ENCODE measurements at regions not wholly inside any gene's neighbourhood (a gene's known extent, or its start where the extent isn't known, plus 50 kb on each side); places are given as distances from the start of the nearest gene placed in this dataset.

DNA sequence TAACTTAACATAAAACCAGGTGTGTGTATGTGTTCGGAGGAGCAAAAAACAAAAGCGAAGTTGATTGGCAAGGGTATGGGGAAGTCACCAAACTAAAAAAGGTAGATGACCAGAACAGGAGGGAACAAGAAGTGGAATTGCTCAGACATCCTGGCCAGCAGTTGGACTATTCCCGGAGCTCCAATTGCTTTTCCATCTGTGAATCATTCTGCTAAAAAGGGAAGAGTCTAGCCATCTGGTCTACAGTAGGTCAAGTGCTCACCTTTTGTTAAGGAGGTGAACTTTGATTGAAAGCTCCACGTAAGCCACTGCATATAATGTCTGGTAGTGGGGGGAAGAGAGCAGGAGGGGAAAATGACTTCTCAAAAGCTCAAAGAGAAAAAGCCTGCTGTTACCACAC is 50.0 kb upstream of the BET1 start:
- no peak for DNase-seq

- DNase-seq: no peak
These were observed 51.8 kb upstream of the BET1 start for GRCh38 chr7:94055963-94056362.

- no peak for DNase-seq
These were observed 52.6 kb upstream of the BET1 start for GRCh38 chr7:94056796-94057207.

DNA sequence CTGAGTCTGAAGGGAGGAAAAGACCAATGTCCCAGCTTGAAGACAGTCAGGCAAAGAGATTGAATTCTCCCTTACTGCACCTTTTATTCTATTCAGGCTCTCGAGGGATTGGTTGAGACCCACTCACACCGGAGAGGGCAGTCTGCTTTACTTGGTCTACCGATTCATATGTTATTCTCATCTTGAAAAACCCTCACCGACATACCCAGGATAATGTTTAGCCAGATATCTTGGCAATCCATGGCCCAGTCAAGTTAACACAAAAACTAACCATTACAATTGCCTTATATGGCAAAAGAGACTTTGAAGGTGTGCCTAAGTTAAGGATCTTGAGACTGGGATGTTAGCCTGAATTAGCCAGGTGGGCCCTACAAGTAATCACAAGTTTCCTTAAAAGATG is 53.8 kb upstream of the BET1 start:
- DNase-seq: no peak

GRCh38 chr7:94059746-94060145 is 55.6 kb upstream of the BET1 start:
- DNase-seq: no peak

DNA sequence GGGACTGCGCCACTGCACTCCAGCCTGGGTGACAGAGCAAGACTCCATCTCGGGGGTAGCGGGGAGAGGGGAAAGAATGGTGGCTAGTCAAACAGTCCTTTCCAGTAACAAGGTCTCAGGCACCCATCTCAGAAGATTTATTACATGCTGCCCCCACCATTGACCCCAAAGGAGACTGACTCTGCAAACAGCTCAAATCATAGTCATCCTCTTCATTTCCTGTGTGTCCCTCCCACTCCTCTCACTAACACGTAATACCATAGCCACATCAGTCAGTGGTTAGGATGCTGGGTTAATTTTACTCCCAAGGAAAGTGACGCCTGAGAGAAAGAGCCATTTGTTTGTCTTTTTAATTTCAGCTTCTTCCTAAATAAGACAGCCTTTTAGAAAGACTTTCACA is 56.6 kb upstream of the BET1 start:
- no peak for DNase-seq

DNA sequence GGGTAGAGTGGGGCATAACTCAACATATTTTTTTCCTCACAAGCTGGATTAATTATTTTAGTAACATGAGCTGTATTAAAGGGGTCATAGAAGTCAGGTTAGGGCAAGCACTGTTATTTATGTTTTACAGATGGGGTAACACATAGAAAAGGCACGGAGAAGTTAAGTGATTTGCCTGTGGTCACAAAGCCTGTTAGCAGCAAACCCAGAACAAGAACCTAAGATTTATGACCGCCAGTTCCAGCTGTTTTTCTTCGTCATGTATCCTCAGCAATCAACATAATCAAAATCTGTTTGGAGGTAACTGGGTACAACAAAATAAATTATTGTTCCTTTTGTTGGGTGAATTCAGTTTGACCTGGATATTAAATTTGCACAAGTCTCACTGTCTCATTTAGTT is 57.2 kb upstream of the BET1 start:
- DNase-seq: no peak

DNA sequence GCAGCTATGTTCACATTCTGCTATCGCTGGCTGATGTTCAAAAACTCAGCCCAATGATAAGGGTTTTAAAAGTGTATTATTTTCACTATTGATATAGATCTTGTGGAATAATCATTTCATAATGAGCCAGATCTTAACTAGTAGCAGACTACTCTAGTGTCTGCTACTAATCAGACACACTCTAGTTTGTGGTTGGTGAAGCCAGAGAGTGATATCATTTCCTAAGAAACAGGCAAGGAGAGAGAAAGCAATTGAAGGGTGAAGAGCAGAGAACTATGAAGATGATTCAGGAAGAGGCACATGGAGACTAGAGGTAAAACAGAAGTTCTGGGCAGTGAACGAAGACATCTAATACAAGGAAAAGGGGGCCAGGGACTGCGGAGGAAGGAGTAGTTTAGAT is 58.2 kb upstream of the BET1 start:
- DNase-seq: no peak

DNA sequence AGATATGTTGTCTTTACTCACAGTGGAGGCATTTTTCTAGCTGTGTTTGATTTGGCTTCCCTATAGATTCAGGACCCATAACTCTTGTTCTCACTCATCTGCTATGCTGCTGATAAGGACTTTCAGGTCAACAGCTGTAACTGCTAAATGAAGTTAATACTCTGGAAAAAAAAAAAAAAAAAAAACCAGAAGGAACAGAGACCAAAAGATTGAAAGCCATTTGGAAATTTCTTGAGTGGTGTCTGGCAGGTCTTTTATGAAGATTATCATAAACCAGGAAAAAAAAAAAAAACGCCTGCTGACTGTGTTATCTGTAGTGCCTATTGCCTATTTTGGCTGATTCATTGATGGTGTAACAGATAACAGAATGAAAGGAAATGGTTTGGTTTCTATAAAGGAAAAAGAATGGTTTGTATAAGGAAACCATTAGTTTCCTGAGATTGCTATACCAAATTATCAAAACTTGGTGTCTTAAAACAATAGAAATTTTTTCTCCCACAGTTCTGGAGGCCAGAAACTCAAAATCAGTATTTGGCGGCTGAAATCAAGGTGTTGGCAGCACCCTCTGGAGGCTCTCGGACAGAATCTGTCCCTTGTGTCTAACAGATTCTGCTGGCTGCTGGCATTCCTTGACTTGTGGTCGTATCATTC is 60.5 kb upstream of the BET1 start:
- no peak for DNase-seq

DNA sequence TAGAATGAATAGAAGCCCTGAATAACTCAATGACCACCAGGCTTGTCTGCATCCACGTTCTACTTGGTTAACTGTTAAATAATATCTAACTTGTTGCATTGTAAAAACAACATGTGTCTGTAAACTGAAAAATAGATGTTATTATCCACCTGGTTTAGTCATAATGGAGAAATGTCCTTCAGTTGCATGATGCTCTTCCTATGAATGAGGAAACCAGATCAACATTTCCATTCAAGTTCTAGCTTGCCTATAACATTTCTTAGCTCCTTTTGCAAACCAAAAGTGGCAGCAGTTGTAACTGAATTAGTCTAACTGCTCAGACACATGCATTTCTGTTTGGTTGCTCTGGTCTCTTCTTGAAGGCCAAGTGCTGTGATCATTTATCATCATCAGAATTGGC is 62.9 kb upstream of the BET1 start:
- no peak for DNase-seq

GRCh38 chr7:94067506-94067905 is 63.4 kb upstream of the BET1 start:
- DNase-seq: no peak

DNA sequence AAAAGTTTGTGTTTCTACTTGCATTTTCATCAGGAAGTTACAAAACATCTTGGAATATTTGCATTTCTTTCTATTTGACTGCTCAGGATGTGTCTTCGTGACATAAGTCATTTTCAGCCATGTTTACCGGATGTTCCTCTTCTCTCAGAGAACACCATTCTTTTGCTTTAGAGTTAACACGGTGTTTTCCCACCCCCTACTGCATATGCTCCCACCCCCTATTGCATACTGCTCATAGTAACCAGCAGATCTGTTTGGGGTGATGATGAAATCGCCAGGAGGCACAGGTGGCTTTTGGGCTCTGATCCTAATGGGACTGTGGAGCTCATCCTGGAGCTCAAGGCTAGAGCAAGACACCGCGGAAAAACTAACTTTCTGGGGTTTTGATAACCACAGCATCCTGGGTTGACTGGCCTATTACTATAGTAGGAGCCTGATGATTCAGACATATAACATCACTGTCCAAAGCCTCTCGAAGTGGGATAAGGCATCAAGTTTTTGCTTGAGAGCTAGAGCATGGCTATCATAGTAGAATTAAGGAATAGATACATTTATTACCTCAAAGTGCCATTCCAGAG is 65.1 kb upstream of the BET1 start:
- no peak for DNase-seq

DNA sequence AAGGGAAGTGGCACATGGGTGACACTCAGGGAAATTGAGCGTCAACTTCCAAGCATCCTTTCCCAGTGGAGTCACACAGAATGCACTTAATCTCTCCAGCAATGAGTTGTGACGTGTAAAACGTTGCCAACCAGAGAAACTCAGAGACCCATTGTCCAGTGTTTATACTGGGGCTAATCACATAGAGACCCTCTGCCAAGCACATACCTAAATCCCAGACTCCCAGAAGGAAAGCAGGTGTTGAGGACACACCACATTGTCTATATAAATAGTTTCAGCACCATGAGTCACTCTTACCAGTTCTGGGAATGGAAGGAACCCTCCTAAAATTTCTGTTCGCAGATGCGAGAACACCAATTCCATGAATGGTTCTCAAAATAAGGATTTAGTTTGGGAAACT is 76.4 kb upstream of the BET1 start:
- no peak for DNase-seq

DNA sequence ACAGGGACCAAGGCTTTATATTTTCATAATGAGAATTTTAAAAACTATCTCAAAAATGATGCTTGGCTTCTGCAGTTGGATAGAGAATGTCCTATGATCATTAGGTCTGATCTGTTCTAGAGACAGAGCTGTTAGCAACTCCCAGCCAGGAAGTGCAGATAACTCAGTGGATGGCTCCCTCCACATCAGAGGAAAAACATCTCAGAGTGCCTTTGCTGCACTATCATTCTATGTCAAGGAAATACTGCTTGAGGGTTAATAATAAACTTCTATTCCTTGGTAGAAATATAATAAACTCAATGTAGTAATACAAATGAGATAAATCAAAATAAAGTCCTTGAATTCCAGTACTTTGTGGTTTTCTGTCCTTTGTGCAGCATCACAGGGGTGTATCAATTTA is 78.0 kb upstream of the BET1 start:
- no peak for DNase-seq

GRCh38 chr7:94087664-94088352 is 83.7 kb upstream of the BET1 start:
- DNase-seq: peak; percentile 47

- DNase-seq: no peak
These were observed 84.4 kb upstream of the BET1 start for GRCh38 chr7:94088560-94088959.

DNA sequence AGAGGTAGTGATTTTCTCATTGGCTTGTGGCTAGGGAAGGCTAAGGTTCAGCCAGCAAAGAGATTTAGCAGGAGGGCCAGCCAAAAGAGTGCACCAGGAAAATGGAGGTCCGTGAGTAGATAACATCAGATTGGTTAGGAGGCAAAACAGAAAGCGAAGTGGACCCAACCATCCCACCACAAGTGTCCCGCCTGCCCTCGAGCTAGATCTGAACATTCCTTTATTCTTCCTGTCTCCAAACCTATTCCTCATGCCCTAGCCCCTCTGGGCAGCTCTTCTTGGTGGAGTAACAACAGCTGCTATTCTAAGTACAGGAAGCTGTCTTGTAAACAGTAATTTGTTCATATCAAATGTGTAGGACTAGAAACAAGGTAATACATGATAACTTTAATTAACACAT is 85.7 kb upstream of the BET1 start:
- DNase-seq: no peak

DNA sequence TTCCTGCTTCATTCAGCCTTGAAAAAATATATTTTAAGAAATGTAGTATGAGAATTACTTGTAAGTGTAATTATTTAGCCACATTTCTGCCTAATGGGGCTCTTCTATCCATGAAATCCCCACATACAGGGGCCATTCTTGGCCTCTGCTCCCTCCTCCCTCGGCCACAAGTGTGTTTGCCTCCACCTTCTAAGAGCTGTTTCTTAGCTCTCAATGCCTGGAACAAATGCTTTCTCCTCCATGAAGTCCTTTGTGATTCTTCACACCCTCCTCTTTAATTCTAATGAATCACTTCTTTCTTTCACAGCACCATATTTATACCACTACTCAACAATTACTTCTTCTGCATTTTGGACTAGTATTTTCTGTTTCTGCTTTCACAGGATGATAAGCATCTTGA is 88.8 kb upstream of the BET1 start:
- no peak for DNase-seq

- DNase-seq: no peak
These were observed 90.1 kb upstream of the BET1 start for GRCh38 chr7:94094298-94094697.

GRCh38 chr7:94095316-94096009 is 91.3 kb upstream of the BET1 start:
- DNase-seq: no peak

DNA sequence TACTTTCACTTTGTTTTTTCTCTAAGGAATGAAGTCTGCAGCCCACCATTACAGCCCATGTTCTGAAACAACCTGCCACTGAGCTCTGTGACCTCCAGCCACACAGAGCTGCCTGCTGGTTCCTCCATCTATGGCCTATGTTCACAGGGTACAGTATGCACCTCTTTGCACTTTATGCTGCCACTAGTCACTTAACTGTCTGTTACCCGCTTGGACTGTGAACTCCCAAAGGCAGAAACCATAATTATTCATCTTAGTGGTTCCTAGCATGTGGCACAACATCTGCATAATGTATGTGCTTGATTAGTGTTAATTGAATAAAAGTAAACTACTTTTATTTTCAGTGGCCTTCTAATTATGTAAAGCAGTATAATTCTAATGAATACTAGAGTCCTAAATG is 95.5 kb upstream of the BET1 start:
- no peak for DNase-seq

DNA sequence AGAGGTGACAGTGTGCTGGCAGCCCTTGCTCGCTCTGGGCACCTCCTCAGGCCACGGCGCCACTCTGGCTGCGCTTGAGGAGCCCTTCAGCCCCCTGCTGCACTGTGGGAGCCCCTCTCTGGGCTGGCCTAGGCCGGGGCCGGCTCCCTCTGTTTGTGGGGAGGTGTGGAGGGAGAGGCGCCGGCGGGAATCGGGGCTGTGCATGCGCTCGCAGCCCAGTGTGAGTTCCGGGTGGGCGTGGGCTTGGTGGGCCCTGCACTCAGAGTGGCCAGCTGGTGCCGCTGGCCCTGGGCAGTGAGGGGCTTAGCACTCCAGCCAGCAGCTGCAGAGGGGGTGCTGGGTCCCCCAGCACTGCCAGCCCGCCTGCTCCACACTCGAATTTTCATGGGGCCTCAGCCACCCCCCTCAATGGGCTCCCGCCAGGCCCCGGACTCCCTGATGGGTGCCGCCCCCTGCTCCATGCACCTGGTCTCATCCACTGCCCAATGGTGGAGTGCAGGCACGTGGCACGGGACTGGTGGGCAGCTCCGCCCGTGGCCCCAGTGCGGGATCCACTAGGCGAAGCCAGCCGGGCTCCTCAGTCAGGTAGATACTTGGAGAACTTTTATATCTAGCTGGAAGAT is 96.7 kb upstream of the BET1 start:
- no peak for DNase-seq

DNA sequence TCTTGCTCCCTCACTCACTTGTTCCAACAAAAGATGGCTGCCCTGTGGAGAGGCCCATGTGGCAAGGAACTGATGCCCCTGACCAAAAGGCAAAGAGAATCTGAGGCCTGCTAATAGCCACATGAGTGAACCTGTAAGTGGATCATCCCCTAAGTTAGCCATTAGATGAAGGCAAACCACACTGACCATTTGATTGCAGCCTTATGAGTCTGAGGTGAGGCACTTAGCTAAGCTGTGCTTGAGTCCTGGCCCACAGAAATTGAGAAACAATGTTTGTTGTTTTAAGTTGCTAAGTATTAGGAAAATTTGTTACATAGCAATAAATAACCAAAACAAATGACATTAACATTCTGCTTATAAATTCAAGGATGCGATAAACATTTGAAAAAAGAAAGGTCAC is 100.1 kb upstream of the BET1 start:
- DNase-seq: no peak

- no peak for DNase-seq
These were observed 105.4 kb upstream of the BET1 start for GRCh38 chr7:94109556-94109955.
